ENCODE measurements at regions not wholly inside any gene's neighbourhood (a gene's known extent, or its start where the extent isn't known, plus 50 kb on each side); places are given as distances from the start of the nearest gene placed in this dataset.

GRCh38 chr15:69945729-69946128 lies 152.0 kb downstream of the TLE3 start:
- TF ChIP-seq CTCF (conservative IDR thresholded peaks at IDR 0.05; ENCODE audit: low read length): no peak
- no peak for TF ChIP-seq EZH2phosphoT487 (IDR thresholded peaks at IDR 0.05; ENCODE audit: borderline replicate concordance, low read depth, low read length)
